ENCODE measurements at regions not wholly inside any gene's neighbourhood (a gene's known extent, or its start where the extent isn't known, plus 50 kb on each side); places are given as distances from the start of the nearest gene placed in this dataset.

DNA sequence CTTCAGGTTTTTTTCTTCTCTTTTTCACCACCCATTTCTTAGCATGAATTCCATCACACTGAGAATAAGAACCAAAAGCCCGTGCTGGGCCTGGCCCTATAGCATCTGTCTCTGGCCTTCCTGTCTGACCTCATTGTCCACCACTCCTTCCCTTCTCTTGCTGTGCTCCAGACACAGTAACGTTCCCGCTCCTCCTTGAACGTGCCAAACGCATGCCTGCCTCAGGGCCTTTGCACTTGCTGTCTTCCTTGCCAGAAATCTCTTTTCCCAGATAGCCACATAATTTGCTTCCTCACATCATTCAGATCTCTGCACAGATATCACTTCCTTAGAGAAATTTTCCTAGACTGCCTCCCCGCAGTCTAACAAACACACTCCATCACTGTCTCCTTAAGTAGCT is 119.6 kb upstream of the CPSF6 start:
- POLR2A ChIA-PET = no interaction called here
- Mint-ChIP-seq H3K27ac (no peak overlapping the region), H3K9me3 (no peaks in the 10 kb centered on the region), H3K36me3 (no peaks in the 10 kb centered on the region), H3K27me3 (ENCODE audit: low read depth) (no peaks in the 10 kb centered on the region), H3K4me3 (no peak overlapping the region), H3K4me1 (peaks cover 13% of the 10 kb centered on the region)
- DNase-seq (ENCODE audit: low spot score) (no peak), ATAC-seq (no peak)
- CTCF ChIA-PET = no interaction called here
- TF ChIP-seq IRF1 (CRISPR knock-in tag; IDR thresholded peaks at IDR 0.05) = no peak
- TF ChIP-seq ESRRA (CRISPR knock-in tag; IDR thresholded peaks at IDR 0.05; ENCODE audit: borderline replicate concordance) = no peak
- TF ChIP-seq, protein P1, sequence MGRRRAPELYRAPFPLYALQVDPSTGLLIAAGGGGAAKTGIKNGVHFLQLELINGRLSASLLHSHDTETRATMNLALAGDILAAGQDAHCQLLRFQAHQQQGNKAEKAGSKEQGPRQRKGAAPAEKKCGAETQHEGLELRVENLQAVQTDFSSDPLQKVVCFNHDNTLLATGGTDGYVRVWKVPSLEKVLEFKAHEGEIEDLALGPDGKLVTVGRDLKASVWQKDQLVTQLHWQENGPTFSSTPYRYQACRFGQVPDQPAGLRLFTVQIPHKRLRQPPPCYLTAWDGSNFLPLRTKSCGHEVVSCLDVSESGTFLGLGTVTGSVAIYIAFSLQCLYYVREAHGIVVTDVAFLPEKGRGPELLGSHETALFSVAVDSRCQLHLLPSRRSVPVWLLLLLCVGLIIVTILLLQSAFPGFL (CRISPR knock-in tag; IDR thresholded peaks at IDR 0.05; ENCODE audit: borderline replicate concordance) = no peak
- no peak for TF ChIP-seq GTF2I (CRISPR knock-in tag; conservative IDR thresholded peaks at IDR 0.05)
- TF ChIP-seq ZNF219 (CRISPR knock-in tag; IDR thresholded peaks at IDR 0.05; ENCODE audit: borderline replicate concordance) = no peak
- TF ChIP-seq, protein P2, sequence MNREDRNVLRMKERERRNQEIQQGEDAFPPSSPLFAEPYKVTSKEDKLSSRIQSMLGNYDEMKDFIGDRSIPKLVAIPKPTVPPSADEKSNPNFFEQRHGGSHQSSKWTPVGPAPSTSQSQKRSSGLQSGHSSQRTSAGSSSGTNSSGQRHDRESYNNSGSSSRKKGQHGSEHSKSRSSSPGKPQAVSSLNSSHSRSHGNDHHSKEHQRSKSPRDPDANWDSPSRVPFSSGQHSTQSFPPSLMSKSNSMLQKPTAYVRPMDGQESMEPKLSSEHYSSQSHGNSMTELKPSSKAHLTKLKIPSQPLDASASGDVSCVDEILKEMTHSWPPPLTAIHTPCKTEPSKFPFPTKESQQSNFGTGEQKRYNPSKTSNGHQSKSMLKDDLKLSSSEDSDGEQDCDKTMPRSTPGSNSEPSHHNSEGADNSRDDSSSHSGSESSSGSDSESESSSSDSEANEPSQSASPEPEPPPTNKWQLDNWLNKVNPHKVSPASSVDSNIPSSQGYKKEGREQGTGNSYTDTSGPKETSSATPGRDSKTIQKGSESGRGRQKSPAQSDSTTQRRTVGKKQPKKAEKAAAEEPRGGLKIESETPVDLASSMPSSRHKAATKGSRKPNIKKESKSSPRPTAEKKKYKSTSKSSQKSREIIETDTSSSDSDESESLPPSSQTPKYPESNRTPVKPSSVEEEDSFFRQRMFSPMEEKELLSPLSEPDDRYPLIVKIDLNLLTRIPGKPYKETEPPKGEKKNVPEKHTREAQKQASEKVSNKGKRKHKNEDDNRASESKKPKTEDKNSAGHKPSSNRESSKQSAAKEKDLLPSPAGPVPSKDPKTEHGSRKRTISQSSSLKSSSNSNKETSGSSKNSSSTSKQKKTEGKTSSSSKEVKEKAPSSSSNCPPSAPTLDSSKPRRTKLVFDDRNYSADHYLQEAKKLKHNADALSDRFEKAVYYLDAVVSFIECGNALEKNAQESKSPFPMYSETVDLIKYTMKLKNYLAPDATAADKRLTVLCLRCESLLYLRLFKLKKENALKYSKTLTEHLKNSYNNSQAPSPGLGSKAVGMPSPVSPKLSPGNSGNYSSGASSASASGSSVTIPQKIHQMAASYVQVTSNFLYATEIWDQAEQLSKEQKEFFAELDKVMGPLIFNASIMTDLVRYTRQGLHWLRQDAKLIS (CRISPR knock-in tag; IDR thresholded peaks at IDR 0.05; ENCODE audit: borderline replicate concordance) = no peak
- TF ChIP-seq, protein P3, sequence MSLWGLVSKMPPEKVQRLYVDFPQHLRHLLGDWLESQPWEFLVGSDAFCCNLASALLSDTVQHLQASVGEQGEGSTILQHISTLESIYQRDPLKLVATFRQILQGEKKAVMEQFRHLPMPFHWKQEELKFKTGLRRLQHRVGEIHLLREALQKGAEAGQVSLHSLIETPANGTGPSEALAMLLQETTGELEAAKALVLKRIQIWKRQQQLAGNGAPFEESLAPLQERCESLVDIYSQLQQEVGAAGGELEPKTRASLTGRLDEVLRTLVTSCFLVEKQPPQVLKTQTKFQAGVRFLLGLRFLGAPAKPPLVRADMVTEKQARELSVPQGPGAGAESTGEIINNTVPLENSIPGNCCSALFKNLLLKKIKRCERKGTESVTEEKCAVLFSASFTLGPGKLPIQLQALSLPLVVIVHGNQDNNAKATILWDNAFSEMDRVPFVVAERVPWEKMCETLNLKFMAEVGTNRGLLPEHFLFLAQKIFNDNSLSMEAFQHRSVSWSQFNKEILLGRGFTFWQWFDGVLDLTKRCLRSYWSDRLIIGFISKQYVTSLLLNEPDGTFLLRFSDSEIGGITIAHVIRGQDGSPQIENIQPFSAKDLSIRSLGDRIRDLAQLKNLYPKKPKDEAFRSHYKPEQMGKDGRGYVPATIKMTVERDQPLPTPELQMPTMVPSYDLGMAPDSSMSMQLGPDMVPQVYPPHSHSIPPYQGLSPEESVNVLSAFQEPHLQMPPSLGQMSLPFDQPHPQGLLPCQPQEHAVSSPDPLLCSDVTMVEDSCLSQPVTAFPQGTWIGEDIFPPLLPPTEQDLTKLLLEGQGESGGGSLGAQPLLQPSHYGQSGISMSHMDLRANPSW (CRISPR knock-in tag; conservative IDR thresholded peaks at IDR 0.05; ENCODE audit: low read depth) = no peak
- TF ChIP-seq JUN (CRISPR knock-in tag; IDR thresholded peaks at IDR 0.05) = no peak
- TF ChIP-seq IRF2 (CRISPR knock-in tag; IDR thresholded peaks at IDR 0.05; ENCODE audit: borderline replicate concordance, low read depth) = no peak

GRCh38 chr12:69120354-69120753 is 119.0 kb upstream of the CPSF6 start:
- Mint-ChIP-seq H3K4me3 (no peak overlapping the region), H3K36me3 (no peaks in the 10 kb centered on the region), H3K4me1 (peaks cover 17% of the 10 kb centered on the region), H3K27me3 (ENCODE audit: low read depth) (no peaks in the 10 kb centered on the region), H3K9me3 (no peaks in the 10 kb centered on the region), H3K27ac (no peak overlapping the region)
- POLR2A ChIA-PET = no interaction called here
- no peak for DNase-seq (ENCODE audit: low spot score)
- CTCF ChIA-PET = no interaction called here
- no peak for ATAC-seq
- TF ChIP-seq, protein P4, sequence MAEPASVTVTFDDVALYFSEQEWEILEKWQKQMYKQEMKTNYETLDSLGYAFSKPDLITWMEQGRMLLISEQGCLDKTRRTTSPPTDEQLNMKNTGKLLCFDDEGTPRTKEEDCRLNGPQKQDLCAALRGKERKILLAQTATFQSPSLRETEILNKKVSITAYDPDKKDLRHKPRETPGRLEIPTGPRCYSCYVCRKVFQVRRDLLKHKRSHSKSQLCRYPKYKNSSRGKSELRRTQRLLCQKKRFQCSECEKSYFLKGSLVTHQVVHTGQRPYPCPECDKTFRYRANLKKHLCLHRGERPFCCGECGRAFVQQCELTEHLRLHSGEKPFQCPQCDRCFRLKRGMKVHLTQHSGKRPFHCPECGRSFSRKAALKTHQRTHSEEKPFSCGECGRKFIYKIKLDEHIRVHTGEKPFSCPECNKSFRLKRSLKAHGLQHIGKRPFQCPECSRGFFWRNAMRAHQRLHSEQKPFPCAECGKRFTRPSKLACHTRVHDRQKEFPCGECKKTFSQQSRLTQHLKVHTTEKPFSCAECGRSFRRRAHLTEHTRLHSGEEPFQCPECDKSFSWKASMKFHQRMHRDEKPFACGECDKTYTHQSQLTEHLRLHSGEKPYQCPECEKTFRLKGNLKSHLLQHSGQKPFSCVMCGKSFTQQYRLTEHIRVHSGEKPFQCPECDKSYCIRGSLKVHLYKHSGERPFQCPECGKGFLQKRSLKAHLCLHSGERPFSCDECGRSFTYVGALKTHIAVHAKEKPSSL (CRISPR knock-in tag; conservative IDR thresholded peaks at IDR 0.05) = no peak
- TF ChIP-seq SMAD3 (CRISPR knock-in tag; IDR thresholded peaks at IDR 0.05; ENCODE audit: borderline replicate concordance) (no peak), ESRRA (CRISPR knock-in tag; IDR thresholded peaks at IDR 0.05; ENCODE audit: borderline replicate concordance) (no peak), TCF7 (CRISPR knock-in tag; IDR thresholded peaks at IDR 0.05; ENCODE audit: low read depth) (no peak), GABPB1 (CRISPR knock-in tag; IDR thresholded peaks at IDR 0.05) (no peak), NFYB (CRISPR knock-in tag; conservative IDR thresholded peaks at IDR 0.05; ENCODE audit: low read depth) (no peak)
- TF ChIP-seq, protein P5, sequence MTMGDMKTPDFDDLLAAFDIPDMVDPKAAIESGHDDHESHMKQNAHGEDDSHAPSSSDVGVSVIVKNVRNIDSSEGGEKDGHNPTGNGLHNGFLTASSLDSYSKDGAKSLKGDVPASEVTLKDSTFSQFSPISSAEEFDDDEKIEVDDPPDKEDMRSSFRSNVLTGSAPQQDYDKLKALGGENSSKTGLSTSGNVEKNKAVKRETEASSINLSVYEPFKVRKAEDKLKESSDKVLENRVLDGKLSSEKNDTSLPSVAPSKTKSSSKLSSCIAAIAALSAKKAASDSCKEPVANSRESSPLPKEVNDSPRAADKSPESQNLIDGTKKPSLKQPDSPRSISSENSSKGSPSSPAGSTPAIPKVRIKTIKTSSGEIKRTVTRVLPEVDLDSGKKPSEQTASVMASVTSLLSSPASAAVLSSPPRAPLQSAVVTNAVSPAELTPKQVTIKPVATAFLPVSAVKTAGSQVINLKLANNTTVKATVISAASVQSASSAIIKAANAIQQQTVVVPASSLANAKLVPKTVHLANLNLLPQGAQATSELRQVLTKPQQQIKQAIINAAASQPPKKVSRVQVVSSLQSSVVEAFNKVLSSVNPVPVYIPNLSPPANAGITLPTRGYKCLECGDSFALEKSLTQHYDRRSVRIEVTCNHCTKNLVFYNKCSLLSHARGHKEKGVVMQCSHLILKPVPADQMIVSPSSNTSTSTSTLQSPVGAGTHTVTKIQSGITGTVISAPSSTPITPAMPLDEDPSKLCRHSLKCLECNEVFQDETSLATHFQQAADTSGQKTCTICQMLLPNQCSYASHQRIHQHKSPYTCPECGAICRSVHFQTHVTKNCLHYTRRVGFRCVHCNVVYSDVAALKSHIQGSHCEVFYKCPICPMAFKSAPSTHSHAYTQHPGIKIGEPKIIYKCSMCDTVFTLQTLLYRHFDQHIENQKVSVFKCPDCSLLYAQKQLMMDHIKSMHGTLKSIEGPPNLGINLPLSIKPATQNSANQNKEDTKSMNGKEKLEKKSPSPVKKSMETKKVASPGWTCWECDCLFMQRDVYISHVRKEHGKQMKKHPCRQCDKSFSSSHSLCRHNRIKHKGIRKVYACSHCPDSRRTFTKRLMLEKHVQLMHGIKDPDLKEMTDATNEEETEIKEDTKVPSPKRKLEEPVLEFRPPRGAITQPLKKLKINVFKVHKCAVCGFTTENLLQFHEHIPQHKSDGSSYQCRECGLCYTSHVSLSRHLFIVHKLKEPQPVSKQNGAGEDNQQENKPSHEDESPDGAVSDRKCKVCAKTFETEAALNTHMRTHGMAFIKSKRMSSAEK (CRISPR knock-in tag; IDR thresholded peaks at IDR 0.05; ENCODE audit: borderline replicate concordance) = no peak
